ENCODE measurements at regions not wholly inside any gene's neighbourhood (a gene's known extent, or its start where the extent isn't known, plus 50 kb on each side); places are given as distances from the start of the nearest gene placed in this dataset.

DNA sequence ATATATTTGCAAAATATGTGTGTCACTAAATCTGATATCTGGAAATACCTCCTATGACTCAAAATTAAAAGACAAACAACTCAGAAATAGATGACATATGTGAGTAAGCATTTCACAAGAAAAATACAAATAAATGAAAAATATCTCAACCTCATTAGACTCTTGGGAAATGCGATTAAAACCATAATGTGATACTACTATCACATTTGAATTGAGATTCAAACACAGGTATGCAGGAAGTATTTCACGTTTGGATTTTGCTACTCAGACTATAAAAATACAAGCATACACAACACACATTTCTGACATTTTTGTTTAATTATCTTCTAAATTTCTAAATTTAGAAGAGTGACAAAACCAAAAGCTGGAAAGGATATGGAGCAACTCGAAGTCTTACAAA is 811.9 kb upstream of the LRRC4C start:
- no peaks in the 10 kb centered on the region for H3K36me3 ChIP-seq (ENCODE audit: insufficient read depth, low read length)
- no peaks in the 10 kb centered on the region for H3K4me1 ChIP-seq (ENCODE audit: insufficient read depth, low read length)
- no peaks in the 10 kb centered on the region for H3K9me3 ChIP-seq (ENCODE audit: control insufficient read depth, insufficient read depth, low read length)
- H3K9ac ChIP-seq (ENCODE audit: low read depth, low read length) = no peak overlapping the region

GRCh38 chr11:42273977-42274376 is 814.5 kb upstream of the LRRC4C start:
- no peak overlapping the region for H3K9ac ChIP-seq (ENCODE audit: low read depth, low read length)
- H3K4me1 ChIP-seq (ENCODE audit: insufficient read depth, low read length) = no peaks in the 10 kb centered on the region
- no peaks in the 10 kb centered on the region for H3K36me3 ChIP-seq (ENCODE audit: insufficient read depth, low read length)
- no peaks in the 10 kb centered on the region for H3K9me3 ChIP-seq (ENCODE audit: control insufficient read depth, insufficient read depth, low read length)

DNA sequence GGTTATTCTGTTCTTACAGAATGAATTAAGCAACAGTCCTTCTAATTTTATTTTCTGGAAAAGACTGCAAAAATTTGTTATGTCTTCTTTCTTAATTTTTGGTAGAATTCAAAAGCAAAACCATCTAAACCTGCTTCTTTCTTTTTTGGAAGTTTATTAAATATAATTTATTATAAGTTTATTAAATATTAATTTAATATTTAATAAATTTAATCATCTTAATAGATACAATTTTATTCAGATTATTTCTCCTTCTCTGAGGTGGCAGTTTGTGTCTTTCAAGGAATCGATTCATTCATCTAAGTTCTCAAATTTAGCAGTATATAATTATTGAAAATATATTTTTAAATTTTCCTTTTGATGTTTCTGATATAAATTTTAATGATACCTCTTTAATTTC is 837.5 kb upstream of the LRRC4C start:
- Histone ChIP-seq H3K4me1 (ENCODE audit: insufficient read depth, low read length) (no peaks in the 10 kb centered on the region), H3K36me3 (ENCODE audit: insufficient read depth, low read length) (no peaks in the 10 kb centered on the region), H3K9me3 (ENCODE audit: control insufficient read depth, insufficient read depth, low read length) (no peaks in the 10 kb centered on the region), H3K9ac (ENCODE audit: low read depth, low read length) (no peak overlapping the region)

GRCh38 chr11:42299780-42300179 is 840.3 kb upstream of the LRRC4C start:
- Histone ChIP-seq H3K36me3 (ENCODE audit: insufficient read depth, low read length) (no peaks in the 10 kb centered on the region), H3K9ac (ENCODE audit: low read depth, low read length) (no peak overlapping the region), H3K9me3 (ENCODE audit: control insufficient read depth, insufficient read depth, low read length) (no peaks in the 10 kb centered on the region), H3K4me1 (ENCODE audit: insufficient read depth, low read length) (no peaks in the 10 kb centered on the region)

DNA sequence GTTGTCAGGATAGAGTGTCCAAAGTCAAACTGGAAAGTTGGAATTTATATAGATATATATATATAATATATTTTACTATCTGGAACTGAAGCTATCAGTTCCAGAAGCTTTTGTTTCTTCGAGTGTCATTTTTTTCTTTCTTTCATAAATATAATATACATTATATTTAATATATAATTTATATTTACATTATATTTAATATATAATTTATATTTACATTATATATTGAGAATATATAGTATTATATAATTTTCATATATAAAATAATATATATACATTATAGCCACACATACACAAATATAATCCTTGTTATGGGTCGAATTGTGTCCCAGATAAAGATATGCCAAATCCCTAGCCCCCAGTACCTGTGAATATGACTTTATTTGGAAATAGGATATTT is 842.3 kb upstream of the LRRC4C start:
- H3K9ac ChIP-seq (ENCODE audit: low read depth, low read length) = no peak overlapping the region
- no peaks in the 10 kb centered on the region for H3K9me3 ChIP-seq (ENCODE audit: control insufficient read depth, insufficient read depth, low read length)
- no peaks in the 10 kb centered on the region for H3K4me1 ChIP-seq (ENCODE audit: insufficient read depth, low read length)
- H3K36me3 ChIP-seq (ENCODE audit: insufficient read depth, low read length) = no peaks in the 10 kb centered on the region

DNA sequence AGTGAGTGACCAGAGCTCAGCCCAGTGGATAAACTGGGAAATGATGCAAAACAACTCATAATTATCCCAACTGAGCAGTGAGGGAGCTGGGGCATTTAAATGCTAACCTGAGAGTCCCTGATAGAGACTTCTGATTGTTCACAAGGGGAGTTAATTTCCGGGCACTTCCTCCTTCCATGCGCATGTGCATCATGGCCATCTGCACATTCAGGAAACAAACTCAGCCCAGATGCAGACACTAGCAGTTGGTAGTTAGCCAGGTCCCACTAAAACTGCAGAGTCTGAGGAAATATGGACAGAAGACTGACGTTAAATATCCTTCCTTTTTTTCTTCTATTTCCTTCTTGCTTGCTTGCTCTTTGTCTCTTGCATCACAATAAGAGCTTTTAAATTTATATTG is 852.1 kb upstream of the LRRC4C start:
- no peak overlapping the region for H3K9ac ChIP-seq (ENCODE audit: low read depth, low read length)
- H3K4me1 ChIP-seq (ENCODE audit: insufficient read depth, low read length) = no peaks in the 10 kb centered on the region; the same call in 1 of the 2 replicates
- no peaks in the 10 kb centered on the region for H3K9me3 ChIP-seq (ENCODE audit: control insufficient read depth, insufficient read depth, low read length)
- H3K36me3 ChIP-seq (ENCODE audit: insufficient read depth, low read length) = no peaks in the 10 kb centered on the region

DNA sequence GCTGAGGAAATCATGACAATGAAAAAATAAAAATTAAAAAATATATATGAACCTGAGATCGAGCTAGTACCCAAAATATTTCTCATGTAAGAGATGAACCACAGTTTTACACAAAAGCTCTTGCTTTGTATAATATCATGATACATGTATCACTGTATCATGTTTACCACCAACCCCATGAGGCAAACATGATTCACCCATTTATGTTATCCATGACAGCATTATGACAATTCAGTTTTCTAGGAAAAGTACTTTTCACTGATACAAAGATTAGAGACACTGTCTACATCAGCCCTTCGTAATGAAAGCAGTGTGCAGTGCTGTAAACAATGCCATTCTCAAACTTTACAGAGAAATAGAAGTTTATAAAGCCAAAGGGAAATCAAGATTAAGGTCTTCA is 852.5 kb upstream of the LRRC4C start:
- Histone ChIP-seq H3K4me1 (ENCODE audit: insufficient read depth, low read length) (no peaks in the 10 kb centered on the region; the same call in 1 of the 2 replicates), H3K9ac (ENCODE audit: low read depth, low read length) (no peak overlapping the region), H3K36me3 (ENCODE audit: insufficient read depth, low read length) (no peaks in the 10 kb centered on the region)

DNA sequence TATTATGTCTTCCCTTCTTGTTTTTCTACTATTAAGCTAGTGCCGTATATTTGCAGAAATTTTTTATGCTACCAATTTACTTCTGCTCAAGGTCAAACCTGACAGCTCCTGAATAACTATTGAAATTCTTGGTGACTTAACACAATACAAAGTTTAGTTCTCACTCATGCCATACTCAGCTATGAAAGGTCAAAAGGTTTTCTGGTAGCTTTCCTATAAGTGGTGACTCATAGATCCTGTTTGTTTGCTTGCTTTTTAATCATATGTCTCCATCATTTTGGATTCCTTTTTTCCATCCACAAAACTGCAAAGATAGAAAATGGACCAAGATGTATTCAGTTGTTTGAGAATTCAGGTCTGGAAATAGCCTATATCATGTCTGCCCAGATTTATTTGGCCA is 855.8 kb upstream of the LRRC4C start:
- Histone ChIP-seq H3K9ac (ENCODE audit: low read depth, low read length) (no peak overlapping the region), H3K4me1 (ENCODE audit: insufficient read depth, low read length) (no peaks in the 10 kb centered on the region; the same call in 1 of the 2 replicates), H3K9me3 (ENCODE audit: control insufficient read depth, insufficient read depth, low read length) (no peaks in the 10 kb centered on the region), H3K36me3 (ENCODE audit: insufficient read depth, low read length) (no peaks in the 10 kb centered on the region)

More for the DNA sequence above, 852.5 kb upstream of the LRRC4C start:
- no peaks in the 10 kb centered on the region for H3K9me3 ChIP-seq (ENCODE audit: control insufficient read depth, insufficient read depth, low read length)

DNA sequence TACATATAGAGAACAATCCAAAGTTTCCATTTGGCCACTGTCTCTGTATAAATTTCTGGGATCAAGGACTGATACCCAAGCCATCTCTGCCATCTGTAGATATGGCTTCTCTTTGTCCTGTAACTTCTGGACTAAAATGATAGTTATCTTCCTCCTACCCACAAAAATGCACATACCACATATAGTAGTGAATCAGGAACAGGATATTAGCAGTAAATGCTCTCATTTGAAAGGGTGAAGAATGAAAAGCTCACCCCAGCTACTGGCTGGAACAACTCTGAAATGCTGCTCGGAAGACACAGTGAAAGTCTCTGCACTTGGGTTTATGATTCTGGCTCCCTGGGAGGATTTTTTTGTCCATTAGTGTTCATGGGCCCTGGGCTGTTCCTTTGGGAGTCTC is 856.4 kb upstream of the LRRC4C start:
- H3K9me3 ChIP-seq (ENCODE audit: control insufficient read depth, insufficient read depth, low read length) = no peaks in the 10 kb centered on the region
- H3K36me3 ChIP-seq (ENCODE audit: insufficient read depth, low read length) = no peaks in the 10 kb centered on the region
- H3K9ac ChIP-seq (ENCODE audit: low read depth, low read length) = no peak overlapping the region
- H3K4me1 ChIP-seq (ENCODE audit: insufficient read depth, low read length) = no peaks in the 10 kb centered on the region; the same call in 1 of the 2 replicates

- Histone ChIP-seq H3K9me3 (ENCODE audit: control insufficient read depth, insufficient read depth, low read length) (no peaks in the 10 kb centered on the region), H3K36me3 (ENCODE audit: insufficient read depth, low read length) (no peaks in the 10 kb centered on the region), H3K4me1 (ENCODE audit: insufficient read depth, low read length) (no peaks in the 10 kb centered on the region), H3K9ac (ENCODE audit: low read depth, low read length) (no peak overlapping the region)
These were observed 860.5 kb upstream of the LRRC4C start for GRCh38 chr11:42319921-42320320.

DNA sequence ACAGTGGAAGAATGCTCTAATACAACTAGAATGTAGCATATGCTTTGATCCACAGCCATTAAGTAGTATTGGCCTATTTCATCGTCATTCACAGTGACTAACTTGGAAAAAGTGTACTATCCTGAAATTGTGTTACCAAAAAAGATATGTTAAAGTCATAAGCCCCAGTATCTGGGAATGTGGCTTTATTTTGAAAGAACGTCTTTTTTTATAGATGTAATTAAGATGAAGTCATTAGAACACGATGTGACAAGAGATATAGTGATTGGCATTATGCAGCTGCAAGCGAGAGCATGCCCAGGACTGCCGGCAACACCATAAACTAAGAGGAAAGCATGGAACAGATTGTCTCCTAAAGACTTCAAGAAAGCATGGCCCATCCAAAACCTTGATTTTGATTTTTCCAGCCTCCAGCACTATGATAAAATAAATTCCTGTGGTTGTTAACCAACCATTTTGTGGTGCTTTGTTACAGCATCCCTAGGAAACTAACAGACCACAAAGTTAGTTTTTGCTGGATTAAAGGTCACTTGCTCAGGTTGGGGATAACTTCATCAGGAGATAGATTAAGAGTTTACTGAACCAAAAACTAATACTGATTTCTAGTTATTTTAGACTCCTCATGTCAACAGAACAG is 870.6 kb upstream of the LRRC4C start:
- Histone ChIP-seq H3K36me3 (ENCODE audit: insufficient read depth, low read length) (no peaks in the 10 kb centered on the region), H3K9ac (ENCODE audit: low read depth, low read length) (no peak overlapping the region), H3K4me1 (ENCODE audit: insufficient read depth, low read length) (no peaks in the 10 kb centered on the region), H3K9me3 (ENCODE audit: control insufficient read depth, insufficient read depth, low read length) (0 out of 2 replicates have a peak, but pooled peaks cover 2% of the 10 kb centered on the region)

GRCh38 chr11:42337786-42338455 is 878.5 kb upstream of the LRRC4C start:
- Histone ChIP-seq H3K4me1 (ENCODE audit: insufficient read depth, low read length) (no peaks in the 10 kb centered on the region), H3K36me3 (ENCODE audit: insufficient read depth, low read length) (no peaks in the 10 kb centered on the region), H3K9ac (ENCODE audit: low read depth, low read length) (no peak overlapping the region), H3K9me3 (ENCODE audit: control insufficient read depth, insufficient read depth, low read length) (peaks cover 2% of the 10 kb centered on the region; the same call in 1 of the 2 replicates)

DNA sequence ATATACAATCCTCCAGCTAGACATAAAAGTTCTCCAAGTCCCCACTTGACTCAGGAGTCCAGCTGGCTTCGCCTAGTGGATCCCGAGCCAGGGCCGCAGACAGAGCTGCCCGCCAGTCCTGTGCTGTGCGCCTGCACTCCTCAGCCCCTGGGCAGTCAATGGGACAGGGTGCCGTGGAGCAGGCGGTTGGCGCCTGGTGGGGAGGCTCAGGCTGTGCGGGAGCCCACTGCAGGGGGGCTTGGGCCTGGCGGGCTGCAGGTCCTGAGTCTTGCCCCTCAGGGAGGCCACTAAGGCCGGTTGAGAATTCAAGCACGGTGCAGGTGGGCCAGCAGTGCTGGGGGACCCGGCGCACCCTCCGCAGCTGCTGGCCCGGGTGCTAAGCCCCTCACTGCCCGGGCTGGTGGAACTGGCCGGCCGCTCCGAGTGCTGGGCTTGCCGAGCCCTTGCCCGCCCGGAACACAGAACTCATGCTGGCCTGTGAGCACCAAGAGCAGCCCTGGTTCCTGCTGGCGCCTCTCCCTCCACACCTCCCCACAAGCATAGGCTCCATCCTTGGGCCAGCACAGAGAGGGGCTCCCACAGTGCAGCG is 884.8 kb upstream of the LRRC4C start:
- Histone ChIP-seq H3K4me1 (ENCODE audit: insufficient read depth, low read length) (no peaks in the 10 kb centered on the region), H3K36me3 (ENCODE audit: insufficient read depth, low read length) (no peaks in the 10 kb centered on the region), H3K9ac (ENCODE audit: low read depth, low read length) (no peak overlapping the region), H3K9me3 (ENCODE audit: control insufficient read depth, insufficient read depth, low read length) (no peaks in the 10 kb centered on the region)

GRCh38 chr11:42345933-42346332 is 886.5 kb upstream of the LRRC4C start:
- Histone ChIP-seq H3K4me1 (ENCODE audit: insufficient read depth, low read length) (no peaks in the 10 kb centered on the region), H3K9ac (ENCODE audit: low read depth, low read length) (no peak overlapping the region), H3K9me3 (ENCODE audit: control insufficient read depth, insufficient read depth, low read length) (no peaks in the 10 kb centered on the region), H3K36me3 (ENCODE audit: insufficient read depth, low read length) (no peaks in the 10 kb centered on the region)

DNA sequence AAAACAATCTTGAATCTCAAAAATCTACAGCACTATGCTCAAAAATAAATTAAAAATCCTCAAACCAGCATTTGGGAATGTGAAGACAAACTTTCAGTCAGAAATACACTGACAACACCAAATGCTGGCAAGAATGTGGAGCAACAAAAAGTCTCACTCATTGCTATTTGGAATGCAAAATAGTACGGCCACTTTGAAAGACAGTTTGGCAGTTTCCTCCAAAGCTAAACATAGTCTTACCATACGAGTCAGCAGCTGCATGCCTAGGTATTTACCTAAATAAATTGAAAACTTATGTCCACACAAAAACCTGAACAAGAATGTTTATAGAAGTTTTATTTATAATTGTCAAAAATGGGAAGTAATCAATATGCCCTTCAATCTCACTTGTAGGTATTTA is 904.2 kb upstream of the LRRC4C start:
- H3K36me3 ChIP-seq (ENCODE audit: insufficient read depth, low read length) = no peaks in the 10 kb centered on the region
- no peak overlapping the region for H3K9ac ChIP-seq (ENCODE audit: low read depth, low read length)
- no peaks in the 10 kb centered on the region for H3K4me1 ChIP-seq (ENCODE audit: insufficient read depth, low read length)
- H3K9me3 ChIP-seq (ENCODE audit: control insufficient read depth, insufficient read depth, low read length) = no peaks in the 10 kb centered on the region
